ENCODE measurements at regions not wholly inside any gene's neighbourhood (a gene's known extent, or its start where the extent isn't known, plus 50 kb on each side); places are given as distances from the start of the nearest gene placed in this dataset.

- TF ChIP-seq EGR1 (IDR thresholded peaks at IDR 0.05) (no peak), CREB1 (IDR thresholded peaks at IDR 0.05; ENCODE audit: low read depth) (no peak), TAF1 (IDR thresholded peaks at IDR 0.05; ENCODE audit: low read depth) (no peak), YY1 (IDR thresholded peaks at IDR 0.05; ENCODE audit: low read depth) (no peak)
Observed at GRCh38 chr10:4239186-4239585, 454.2 kb upstream of the KLF6 start.

Measured in Ishikawa (cell line).